Neural cell (in vitro differentiated cells): ENCODE measurements at regions not wholly inside any gene's neighbourhood (a gene's known extent, or its start where the extent isn't known, plus 50 kb on each side); places are given as distances from the start of the nearest gene placed in this dataset.
"Not testable (repeated sequence)": the region's sequence is repeated elsewhere in the genome, so short reads cannot be mapped to it uniquely, and the experiment has no call there.

Experiments used
- H2AFZ ChIP-seq: fragments of 200-600, 300-800 bp; sonication (generic), shearing (Covaris generic); 2 replicates; pipeline ENCODE4 v1.6.0; 2014; ENCODE audit warnings: low read depth, mild to moderate bottlenecking, antibody characterized with exemption, low read length, moderate library complexity
- H3F3A ChIP-seq: fragments of 200-600 bp; shearing (Covaris generic); 2 replicates; pipeline ENCODE4 v1.6.1; 2016; ENCODE audit warnings: mild to moderate bottlenecking, moderate library complexity, mixed read lengths, antibody characterized with exemption, low read length; ENCODE audit not compliant: insufficient read depth, poor library complexity, severe bottlenecking
- H3K27ac ChIP-seq: fragments of 200-600, 300-800 bp; sonication (generic), shearing (Covaris generic); 2 replicates; pipeline ENCODE4 v1.5.1; 2014; ENCODE audit warnings: mild to moderate bottlenecking, low read length, moderate library complexity
- H3K27me3 ChIP-seq: fragments of 300-800, 200-600 bp; sonication (generic), shearing (Covaris generic); 2 replicates; pipeline ENCODE4 v1.6.0; 2014; ENCODE audit warnings: mild to moderate bottlenecking, low read depth, low read length, moderate library complexity; ENCODE audit not compliant: insufficient read depth
- H3K36me3 ChIP-seq: fragments of 300-800, 200-600 bp; sonication (generic), shearing (Covaris generic); 2 replicates; pipeline ENCODE4 v1.5.1; 2014; ENCODE audit warnings: mild to moderate bottlenecking, antibody characterized with exemption, low read length, moderate library complexity; ENCODE audit not compliant: insufficient read depth
- H3K4me2 ChIP-seq: fragments of 300-800, 200-600 bp; sonication (generic), shearing (Covaris generic); 2 replicates; pipeline ENCODE4 v1.6.0; 2014; ENCODE audit warnings: mild to moderate bottlenecking, low read length
- H3K4me3 ChIP-seq: fragments of 300-800, 200-600 bp; sonication (generic), shearing (Covaris generic); 2 replicates; pipeline ENCODE4 v1.5.1; 2014; ENCODE audit warnings: mild to moderate bottlenecking, low read length, moderate library complexity
- H3K79me2 ChIP-seq: fragments of 200-600 bp; shearing (Covaris generic); replicated peaks from 2 replicates; pipeline ENCODE4 v1.6.0; 2014; ENCODE audit warnings: mild to moderate bottlenecking, low read length, moderate library complexity; ENCODE audit not compliant: insufficient read depth
- H3K9ac ChIP-seq: fragments of 300-800, 200-600 bp; sonication (generic), shearing (Covaris generic); 2 replicates; pipeline ENCODE4 v1.6.1; 2016; ENCODE audit warnings: mild to moderate bottlenecking, low read length, mixed read lengths
- H3K9me2 ChIP-seq: fragments of 200-600 bp; shearing (Covaris generic); 2 replicates; pipeline ENCODE4 v1.6.1; 2016; ENCODE audit warnings: mild to moderate bottlenecking, low read length, mixed read lengths; ENCODE audit not compliant: insufficient read depth
- H3K9me3 ChIP-seq: fragments of 200-600, 300-800 bp; sonication (generic), shearing (Covaris generic); 2 replicates; pipeline ENCODE4 v1.6.1; 2016; ENCODE audit warnings: mild to moderate bottlenecking, mixed run types, low read length, moderate library complexity, mixed read lengths
- H4K20me1 ChIP-seq: fragments of 200-600 bp; shearing (Covaris generic); 2 replicates; pipeline ENCODE4 v1.6.1; 2016; ENCODE audit warnings: mild to moderate bottlenecking, mixed run types; ENCODE audit not compliant: insufficient read depth
- EP300 ChIP-seq: fragments of 450-650 bp; conservative IDR thresholded peaks from 2 replicates; pipeline ENCODE4 v1.6.1; 2014; ENCODE audit warnings: antibody characterized with exemption, mild to moderate bottlenecking, moderate library complexity; ENCODE audit not compliant: poor library complexity, severe bottlenecking
- EZH2 ChIP-seq: fragments of 200-600, 300-800 bp; shearing (Covaris generic), sonication (generic); IDR thresholded peaks from 2 replicates; pipeline ENCODE4 v1.6.1; 2014; ENCODE audit warnings: antibody characterized with exemption, low read length, borderline replicate concordance, mild to moderate bottlenecking; ENCODE audit not compliant: insufficient read depth, poor library complexity, severe bottlenecking
- MXI1 ChIP-seq: fragments of 450-650 bp; conservative IDR thresholded peaks from 2 replicates; pipeline ENCODE4 v1.6.1; 2014; ENCODE audit warnings: antibody characterized with exemption, mild to moderate bottlenecking; ENCODE audit not compliant: poor library complexity, severe bottlenecking
- POLR2AphosphoS5 ChIP-seq: IDR thresholded peaks from 2 replicates; pipeline ENCODE4 v1.6.1; 2012
- RAD21 ChIP-seq: fragments of 450-650 bp; conservative IDR thresholded peaks from 2 replicates; pipeline ENCODE4 v1.6.1; 2014; ENCODE audit warnings: antibody characterized with exemption, mild to moderate bottlenecking, moderate library complexity
- SMC3 ChIP-seq: fragments of 450-650 bp; conservative IDR thresholded peaks from 2 replicates; pipeline ENCODE4 v1.6.1; 2014; ENCODE audit warnings: antibody characterized with exemption, mild to moderate bottlenecking, moderate library complexity; ENCODE audit not compliant: poor library complexity
- TAF1 ChIP-seq: IDR thresholded peaks from 2 replicates; pipeline ENCODE4 v1.6.1; 2012; ENCODE audit warnings: low read depth
- TF ChIP-seq, protein P1 (sequence below): fragments of 450-650 bp; IDR thresholded peaks from 2 replicates; pipeline ENCODE4 v1.5.1; 2014; ENCODE audit warnings: antibody characterized with exemption, mild to moderate bottlenecking, moderate library complexity; ENCODE audit not compliant: poor library complexity, severe bottlenecking
- TF ChIP-seq, protein P2 (sequence below): IDR thresholded peaks from 2 replicates; pipeline ENCODE4 v1.6.1; 2012; ENCODE audit warnings: borderline replicate concordance

DNA sequence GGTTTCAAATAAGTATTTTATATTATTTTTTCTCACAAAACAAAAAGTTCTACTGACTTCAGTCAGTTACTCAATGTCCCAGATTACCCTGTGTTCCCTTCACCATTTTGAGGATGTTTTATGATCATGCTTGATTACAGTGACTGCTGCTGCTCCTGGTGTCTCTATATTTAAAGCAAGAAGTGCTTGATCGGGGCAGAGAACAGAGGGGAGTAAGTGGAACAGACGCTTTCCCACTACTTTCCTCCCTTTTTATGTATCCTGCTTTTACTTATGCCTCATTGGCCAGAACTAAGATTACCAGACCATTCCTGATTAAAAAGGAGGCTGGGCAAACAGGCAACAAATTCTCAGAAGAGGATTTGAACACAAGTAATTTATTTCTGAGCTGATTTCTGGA is 612.1 kb downstream of the VGLL3 start:
- Histone ChIP-seq H3K27ac (no peak overlapping the region), H3K9me2 (no peaks in the 10 kb centered on the region), H3K9ac (no peak overlapping the region), H3K4me2 (no peak overlapping the region), H3K79me2 (no peaks in the 10 kb centered on the region), H2AFZ (no peak overlapping the region), H3F3A (no peaks in the 10 kb centered on the region), H4K20me1 (no peaks in the 10 kb centered on the region), H3K9me3 (no peaks in the 10 kb centered on the region), H3K36me3 (no peaks in the 10 kb centered on the region), H3K27me3 (no peaks in the 10 kb centered on the region), H3K4me3 (no peak overlapping the region)
- TF ChIP-seq, protein P1, sequence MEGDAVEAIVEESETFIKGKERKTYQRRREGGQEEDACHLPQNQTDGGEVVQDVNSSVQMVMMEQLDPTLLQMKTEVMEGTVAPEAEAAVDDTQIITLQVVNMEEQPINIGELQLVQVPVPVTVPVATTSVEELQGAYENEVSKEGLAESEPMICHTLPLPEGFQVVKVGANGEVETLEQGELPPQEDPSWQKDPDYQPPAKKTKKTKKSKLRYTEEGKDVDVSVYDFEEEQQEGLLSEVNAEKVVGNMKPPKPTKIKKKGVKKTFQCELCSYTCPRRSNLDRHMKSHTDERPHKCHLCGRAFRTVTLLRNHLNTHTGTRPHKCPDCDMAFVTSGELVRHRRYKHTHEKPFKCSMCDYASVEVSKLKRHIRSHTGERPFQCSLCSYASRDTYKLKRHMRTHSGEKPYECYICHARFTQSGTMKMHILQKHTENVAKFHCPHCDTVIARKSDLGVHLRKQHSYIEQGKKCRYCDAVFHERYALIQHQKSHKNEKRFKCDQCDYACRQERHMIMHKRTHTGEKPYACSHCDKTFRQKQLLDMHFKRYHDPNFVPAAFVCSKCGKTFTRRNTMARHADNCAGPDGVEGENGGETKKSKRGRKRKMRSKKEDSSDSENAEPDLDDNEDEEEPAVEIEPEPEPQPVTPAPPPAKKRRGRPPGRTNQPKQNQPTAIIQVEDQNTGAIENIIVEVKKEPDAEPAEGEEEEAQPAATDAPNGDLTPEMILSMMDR = no peak
- TF ChIP-seq EP300 = no peak
- no peak for TF ChIP-seq SMC3
- TF ChIP-seq TAF1 = no peak
- no peak for TF ChIP-seq POLR2AphosphoS5
- no peak for TF ChIP-seq RAD21
- no peak for TF ChIP-seq EZH2
- TF ChIP-seq MXI1 = no peak
- TF ChIP-seq, protein P2, sequence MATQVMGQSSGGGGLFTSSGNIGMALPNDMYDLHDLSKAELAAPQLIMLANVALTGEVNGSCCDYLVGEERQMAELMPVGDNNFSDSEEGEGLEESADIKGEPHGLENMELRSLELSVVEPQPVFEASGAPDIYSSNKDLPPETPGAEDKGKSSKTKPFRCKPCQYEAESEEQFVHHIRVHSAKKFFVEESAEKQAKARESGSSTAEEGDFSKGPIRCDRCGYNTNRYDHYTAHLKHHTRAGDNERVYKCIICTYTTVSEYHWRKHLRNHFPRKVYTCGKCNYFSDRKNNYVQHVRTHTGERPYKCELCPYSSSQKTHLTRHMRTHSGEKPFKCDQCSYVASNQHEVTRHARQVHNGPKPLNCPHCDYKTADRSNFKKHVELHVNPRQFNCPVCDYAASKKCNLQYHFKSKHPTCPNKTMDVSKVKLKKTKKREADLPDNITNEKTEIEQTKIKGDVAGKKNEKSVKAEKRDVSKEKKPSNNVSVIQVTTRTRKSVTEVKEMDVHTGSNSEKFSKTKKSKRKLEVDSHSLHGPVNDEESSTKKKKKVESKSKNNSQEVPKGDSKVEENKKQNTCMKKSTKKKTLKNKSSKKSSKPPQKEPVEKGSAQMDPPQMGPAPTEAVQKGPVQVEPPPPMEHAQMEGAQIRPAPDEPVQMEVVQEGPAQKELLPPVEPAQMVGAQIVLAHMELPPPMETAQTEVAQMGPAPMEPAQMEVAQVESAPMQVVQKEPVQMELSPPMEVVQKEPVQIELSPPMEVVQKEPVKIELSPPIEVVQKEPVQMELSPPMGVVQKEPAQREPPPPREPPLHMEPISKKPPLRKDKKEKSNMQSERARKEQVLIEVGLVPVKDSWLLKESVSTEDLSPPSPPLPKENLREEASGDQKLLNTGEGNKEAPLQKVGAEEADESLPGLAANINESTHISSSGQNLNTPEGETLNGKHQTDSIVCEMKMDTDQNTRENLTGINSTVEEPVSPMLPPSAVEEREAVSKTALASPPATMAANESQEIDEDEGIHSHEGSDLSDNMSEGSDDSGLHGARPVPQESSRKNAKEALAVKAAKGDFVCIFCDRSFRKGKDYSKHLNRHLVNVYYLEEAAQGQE = no peak

DNA sequence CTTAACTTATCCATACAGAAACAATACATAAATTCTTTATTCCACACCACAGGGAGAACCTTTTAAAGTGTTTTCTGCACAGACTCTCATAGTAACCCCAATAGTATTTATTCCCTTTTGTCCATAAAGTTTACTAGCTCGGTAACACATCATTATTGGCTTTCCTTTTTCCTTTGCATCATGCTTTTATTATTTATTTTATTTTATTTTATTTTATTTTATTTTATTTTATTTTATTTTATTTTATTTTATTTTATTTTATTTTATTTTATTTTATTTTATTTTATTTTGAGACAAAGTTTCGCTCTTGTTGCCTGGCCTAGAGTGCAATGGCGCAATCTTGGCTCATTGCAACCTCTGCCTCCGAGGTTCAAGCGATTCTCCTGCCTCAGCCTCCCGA is 655.4 kb downstream of the VGLL3 start:
- H3K36me3 ChIP-seq, H4K20me1 ChIP-seq, H3K4me3 ChIP-seq, H3K4me2 ChIP-seq, H3F3A ChIP-seq, H3K79me2 ChIP-seq, H3K9me3 ChIP-seq, H3K27me3 ChIP-seq, H3K27ac ChIP-seq, H3K9me2 ChIP-seq, H3K9ac ChIP-seq, H2AFZ ChIP-seq: not testable (repeated sequence)

DNA sequence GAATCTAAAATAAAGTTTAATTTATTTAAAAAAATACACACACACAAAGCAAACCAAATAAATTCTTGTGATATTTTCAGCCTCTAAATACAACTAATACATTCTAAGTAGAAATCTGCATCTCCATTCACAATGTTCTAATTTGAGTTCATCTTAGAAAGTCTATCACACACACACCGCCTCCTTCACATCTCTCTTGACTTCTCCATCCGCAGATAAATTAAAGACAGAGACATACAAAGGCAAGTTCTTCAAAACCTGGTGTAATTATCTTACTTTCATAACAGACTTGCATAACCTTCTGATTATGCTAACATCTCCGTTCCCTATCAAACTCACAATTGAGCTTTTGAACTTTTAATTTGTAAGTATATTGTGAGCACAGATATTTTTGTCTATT is 657.3 kb downstream of the VGLL3 start:
- no peaks in the 10 kb centered on the region for H3F3A ChIP-seq
- no peak overlapping the region for H3K9ac ChIP-seq
- H3K79me2 ChIP-seq = no peaks in the 10 kb centered on the region
- no peaks in the 10 kb centered on the region for H3K36me3 ChIP-seq
- no peak overlapping the region for H3K4me3 ChIP-seq
- H3K4me2 ChIP-seq = no peak overlapping the region
- TF ChIP-seq SMC3 (no peak), RAD21 (no peak)
- H4K20me1 ChIP-seq = no peaks in the 10 kb centered on the region
- H2AFZ ChIP-seq = no peak overlapping the region
- no peaks in the 10 kb centered on the region for H3K9me3 ChIP-seq
- H3K27ac ChIP-seq = no peak overlapping the region
- H3K27me3 ChIP-seq = no peaks in the 10 kb centered on the region
- no peaks in the 10 kb centered on the region for H3K9me2 ChIP-seq
